AG09309 (cell line): ENCODE measurements at regions not wholly inside any gene's neighbourhood (a gene's known extent, or its start where the extent isn't known, plus 50 kb on each side); places are given as distances from the start of the nearest gene placed in this dataset.

Experiments used
- DNase-seq: peaks from one replicate; pipeline ENCODE4 v3.0.0-alpha.2; 2010; ENCODE audit warnings: low read depth
- H3K4me3 ChIP-seq: 2 replicates; pipeline ENCODE4 v1.5.1; 2011; ENCODE audit warnings: mild to moderate bottlenecking, low read depth, low read length, moderate library complexity; ENCODE audit not compliant: control insufficient read depth
- TF ChIP-seq, protein P1 (sequence below): IDR thresholded peaks from 2 replicates; pipeline ENCODE4 v1.5.1; 2011; ENCODE audit warnings: mild to moderate bottlenecking, low read depth, low read length, inconsistent platforms; ENCODE audit not compliant: insufficient read depth, control insufficient read depth; ENCODE audit errors: missing control alignments

DNA sequence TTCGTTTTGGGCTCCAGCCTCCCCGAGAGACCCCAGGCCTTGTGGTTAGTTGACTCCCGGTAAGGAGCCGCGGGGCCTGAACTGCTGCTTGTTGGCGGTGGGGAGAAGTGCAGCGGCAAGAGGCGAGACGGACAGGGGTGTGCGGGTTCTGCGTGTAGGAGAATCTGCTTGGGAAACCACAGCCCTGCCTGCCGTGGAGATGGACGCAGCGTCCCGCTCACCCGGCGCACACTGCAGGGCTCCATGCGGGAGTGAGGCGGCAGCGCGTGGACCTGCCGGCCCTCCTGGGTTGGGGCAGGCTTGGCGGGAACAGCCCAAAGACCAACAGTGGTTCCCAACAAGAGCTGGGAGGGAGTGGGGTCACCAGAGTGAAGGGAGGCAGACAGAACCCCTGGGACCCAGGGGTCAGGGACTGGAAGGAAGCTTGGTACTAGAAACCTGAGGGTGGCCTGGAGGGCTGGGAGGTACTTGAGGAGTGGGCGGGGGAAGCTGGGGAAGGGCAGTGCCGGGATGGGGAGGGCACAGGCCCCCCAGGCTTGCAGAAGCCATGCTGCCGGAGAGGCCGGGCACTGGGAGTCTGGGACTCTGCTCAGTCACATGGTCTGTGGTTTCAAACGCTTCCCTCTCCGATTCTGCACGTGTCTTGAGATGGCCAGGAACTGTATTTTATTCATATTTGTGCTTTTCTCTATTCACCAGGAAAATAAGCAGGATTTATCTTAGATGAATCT is 70.8 kb downstream of the RGS12 start:
- TF ChIP-seq, protein P1, sequence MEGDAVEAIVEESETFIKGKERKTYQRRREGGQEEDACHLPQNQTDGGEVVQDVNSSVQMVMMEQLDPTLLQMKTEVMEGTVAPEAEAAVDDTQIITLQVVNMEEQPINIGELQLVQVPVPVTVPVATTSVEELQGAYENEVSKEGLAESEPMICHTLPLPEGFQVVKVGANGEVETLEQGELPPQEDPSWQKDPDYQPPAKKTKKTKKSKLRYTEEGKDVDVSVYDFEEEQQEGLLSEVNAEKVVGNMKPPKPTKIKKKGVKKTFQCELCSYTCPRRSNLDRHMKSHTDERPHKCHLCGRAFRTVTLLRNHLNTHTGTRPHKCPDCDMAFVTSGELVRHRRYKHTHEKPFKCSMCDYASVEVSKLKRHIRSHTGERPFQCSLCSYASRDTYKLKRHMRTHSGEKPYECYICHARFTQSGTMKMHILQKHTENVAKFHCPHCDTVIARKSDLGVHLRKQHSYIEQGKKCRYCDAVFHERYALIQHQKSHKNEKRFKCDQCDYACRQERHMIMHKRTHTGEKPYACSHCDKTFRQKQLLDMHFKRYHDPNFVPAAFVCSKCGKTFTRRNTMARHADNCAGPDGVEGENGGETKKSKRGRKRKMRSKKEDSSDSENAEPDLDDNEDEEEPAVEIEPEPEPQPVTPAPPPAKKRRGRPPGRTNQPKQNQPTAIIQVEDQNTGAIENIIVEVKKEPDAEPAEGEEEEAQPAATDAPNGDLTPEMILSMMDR = no peak
- DNase-seq = no peak
- no peak overlapping the region for H3K4me3 ChIP-seq

DNA sequence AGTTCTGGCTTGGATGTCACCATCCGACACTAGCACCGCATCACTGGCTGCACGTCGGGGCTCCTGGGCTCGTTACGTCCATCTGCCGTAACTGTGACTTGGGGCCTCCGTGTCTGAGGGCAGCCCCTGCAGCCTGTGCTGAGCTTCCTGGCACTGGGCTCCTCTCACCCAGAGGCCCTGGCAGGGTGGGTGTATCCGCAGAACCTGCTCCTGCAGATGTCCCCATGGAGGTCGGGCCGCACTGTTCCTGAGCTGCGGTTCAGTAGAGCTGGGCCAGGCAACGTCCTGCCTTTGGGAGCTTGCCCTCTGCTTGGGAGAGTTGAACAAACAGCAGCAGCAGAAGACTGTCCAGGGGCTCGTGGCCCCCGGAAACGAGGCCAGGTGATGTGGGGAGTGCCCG is 71.4 kb downstream of the RGS12 start:
- TF ChIP-seq, protein P1 = no peak
- DNase-seq = no peak
- no peak overlapping the region for H3K4me3 ChIP-seq

DNA sequence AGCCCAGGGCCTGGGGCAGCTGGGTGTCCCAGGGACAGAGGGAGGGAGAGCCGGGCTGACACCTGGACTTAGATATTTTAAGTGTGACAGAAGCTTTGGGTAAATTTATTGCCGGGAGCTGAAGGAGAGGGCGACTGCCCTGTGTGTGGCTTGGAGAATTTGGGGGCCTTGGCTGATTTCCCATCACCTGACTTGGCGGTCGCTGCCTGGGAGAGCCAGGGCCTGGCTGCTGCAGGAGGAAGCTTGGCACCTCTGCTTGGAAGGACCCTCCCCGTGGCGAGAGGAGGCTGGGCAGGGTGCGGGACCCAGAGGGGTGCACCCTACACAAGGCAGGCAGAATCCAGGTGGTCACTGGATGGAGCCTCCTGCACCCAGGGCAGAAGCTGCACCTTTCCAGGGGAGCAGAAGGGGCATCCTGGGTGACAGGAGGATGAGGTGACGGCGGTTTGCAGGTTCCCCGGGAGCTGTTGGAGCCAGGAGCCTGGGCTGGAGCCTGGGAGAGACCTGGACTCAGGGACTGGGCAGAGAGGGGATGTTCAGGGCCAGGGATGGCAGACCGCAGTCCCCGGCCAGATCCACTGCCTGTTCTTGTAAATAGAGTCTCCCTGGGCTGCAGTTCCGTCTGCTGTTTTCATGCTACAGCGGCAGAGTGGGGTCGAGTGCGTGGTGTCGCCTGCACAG is 72.0 kb downstream of the RGS12 start:
- no peak overlapping the region for H3K4me3 ChIP-seq
- TF ChIP-seq, protein P1 = no peak
- no peak for DNase-seq

DNA sequence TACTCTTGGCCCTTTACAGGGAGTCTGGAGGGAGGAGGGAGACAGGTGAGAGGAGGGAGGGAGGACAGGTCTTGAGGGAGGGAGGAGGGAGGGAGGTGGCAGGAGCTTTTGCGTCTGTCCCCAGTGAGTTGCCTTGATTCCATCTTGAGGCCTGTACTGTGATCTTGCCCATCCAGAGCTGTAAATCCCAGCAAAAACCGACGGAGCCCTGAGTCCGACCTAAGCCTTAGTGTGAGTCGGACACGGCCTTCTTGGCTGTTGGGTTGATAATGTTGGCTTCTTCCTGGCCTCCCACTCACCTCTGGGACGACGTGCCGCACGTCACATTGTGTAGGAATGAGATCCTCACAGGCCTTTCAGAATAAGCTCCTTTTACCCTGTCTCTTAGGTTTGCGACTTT is 72.5 kb downstream of the RGS12 start:
- DNase-seq = no peak
- H3K4me3 ChIP-seq = no peak overlapping the region
- TF ChIP-seq, protein P1 = no peak

DNA sequence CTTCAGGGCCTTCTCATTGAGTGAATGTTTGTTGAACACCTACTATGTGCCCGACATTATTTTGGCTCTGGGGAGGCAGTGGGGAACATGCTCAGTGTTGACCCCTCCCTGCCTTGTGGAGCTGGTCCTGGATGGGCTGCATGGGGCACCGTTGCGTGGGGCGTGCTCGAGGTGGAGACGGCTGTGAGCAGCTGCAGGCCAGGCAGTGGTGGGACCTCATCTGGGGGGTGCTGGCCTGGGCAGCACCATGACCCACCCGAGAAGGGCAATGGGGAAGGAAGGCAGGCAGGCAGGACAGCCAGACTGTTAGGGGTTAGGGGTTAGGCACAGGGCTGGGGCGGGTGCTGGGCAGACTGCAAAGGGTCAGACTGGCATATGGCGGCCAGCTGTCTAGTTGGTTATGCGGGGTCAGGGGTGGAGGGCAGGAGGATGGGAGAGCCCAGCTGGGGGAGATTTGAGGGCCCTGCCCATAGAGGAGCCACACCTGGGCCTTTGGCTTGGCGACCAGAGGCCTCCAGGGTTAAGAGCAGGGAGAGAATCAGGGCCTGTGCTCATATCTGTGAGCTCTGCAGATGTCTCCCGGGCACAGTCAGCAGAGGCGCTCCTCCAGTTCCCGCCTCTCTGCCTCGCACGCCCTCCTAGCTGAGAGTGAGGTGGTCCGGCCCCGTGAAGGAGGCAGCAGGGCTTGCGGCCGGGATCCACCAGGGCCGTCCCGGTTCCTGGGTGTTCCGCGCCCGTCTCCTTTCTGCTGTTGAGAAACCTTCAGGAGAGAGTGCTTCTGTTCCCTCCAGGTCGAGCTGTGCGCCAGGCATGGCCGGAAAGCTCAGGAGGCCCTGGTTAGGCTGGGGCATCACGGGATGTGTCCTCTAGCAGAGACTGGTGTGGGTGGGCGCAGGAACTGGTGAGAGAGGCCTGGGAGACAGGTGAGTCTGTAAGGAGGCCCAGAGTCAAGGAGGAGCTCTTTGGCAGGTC is 73.3 kb downstream of the RGS12 start:
- H3K4me3 ChIP-seq = no peak overlapping the region
- TF ChIP-seq, protein P1 = no peak
- no peak for DNase-seq

DNA sequence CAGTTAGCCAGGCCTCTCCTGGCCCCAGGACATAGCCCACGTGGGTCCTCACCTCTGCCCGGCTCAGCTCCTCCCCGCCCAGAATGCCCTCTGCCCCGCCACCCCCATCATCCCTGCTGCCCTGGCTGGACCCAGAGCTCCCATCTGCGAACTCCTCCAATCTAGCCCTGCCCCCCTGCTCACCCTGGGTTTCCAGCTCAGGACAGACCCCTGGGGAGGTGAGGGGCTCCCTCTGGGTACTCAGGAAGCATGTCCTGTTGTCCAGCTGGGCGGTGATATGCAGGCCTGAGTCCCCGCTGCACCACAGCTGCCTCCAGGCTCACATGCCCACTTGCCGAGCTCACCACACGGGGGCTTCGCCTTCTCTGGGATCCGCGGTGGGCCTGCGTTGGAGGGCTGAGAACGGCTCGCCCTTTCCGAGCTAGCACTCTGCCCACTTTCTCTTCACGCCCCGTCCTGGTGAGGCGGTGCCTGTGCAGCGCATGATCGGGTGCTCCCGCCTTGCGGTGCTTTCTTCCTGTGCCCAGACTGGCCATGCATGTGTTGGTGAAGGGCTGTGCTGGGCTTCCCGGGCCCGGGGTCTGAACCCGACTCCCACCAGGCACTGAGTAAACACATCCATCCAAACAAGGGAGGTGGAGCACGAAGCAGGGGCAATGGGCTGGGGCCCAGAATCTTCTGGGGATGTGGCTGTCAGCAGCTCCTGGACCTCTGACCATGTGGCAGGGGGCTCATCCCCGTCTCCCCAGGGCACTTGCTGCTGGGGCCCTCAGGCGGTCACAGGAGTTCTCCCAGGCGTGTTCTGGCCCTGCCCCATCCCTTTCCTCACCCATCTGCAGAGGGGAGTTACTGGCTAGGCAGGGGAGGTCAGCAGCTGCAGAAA is 74.3 kb downstream of the RGS12 start:
- DNase-seq = no peak
- TF ChIP-seq, protein P1 = no peak
- H3K4me3 ChIP-seq = no peak overlapping the region
